Neuron (in vitro differentiated cells): ENCODE measurements at regions not wholly inside any gene's neighbourhood (a gene's known extent, or its start where the extent isn't known, plus 50 kb on each side); places are given as distances from the start of the nearest gene placed in this dataset.

Source experiments
- H2AFZ ChIP-seq: one replicate; pipeline ENCODE4 v1.6.1; 2013; ENCODE audit warnings: low read depth, mild to moderate bottlenecking, inconsistent platforms, low read length, moderate library complexity
- H3K27me3 ChIP-seq: one replicate; pipeline ENCODE4 v1.6.1; 2013; ENCODE audit warnings: low read length; ENCODE audit not compliant: insufficient read depth
- H3K36me3 ChIP-seq: one replicate; pipeline ENCODE4 v1.6.1; 2013; ENCODE audit warnings: low read length; ENCODE audit not compliant: insufficient read depth
- H3K4me1 ChIP-seq: one replicate; pipeline ENCODE4 v1.6.1; 2013; ENCODE audit warnings: low read length; ENCODE audit not compliant: insufficient read depth
- H3K4me3 ChIP-seq: 2 replicates; pipeline ENCODE4 v1.5.1; 2013; ENCODE audit warnings: mild to moderate bottlenecking, low read length, moderate library complexity
- H3K9me3 ChIP-seq: one replicate; pipeline ENCODE4 v1.6.1; 2013; ENCODE audit warnings: low read length

- Histone ChIP-seq H3K4me1 (no peaks in the 10 kb centered on the region), H3K4me3 (no peak overlapping the region), H3K9me3 (no peaks in the 10 kb centered on the region), H2AFZ (no peak overlapping the region), H3K27me3 (no peaks in the 10 kb centered on the region), H3K36me3 (no peaks in the 10 kb centered on the region)
Observed at GRCh38 chr4:166318810-166319525, 445.9 kb downstream of the TLL1 start.

GRCh38 chr4:166323250-166323649, 450.2 kb downstream of the TLL1 start:
- Histone ChIP-seq H3K9me3 (no peaks in the 10 kb centered on the region), H3K36me3 (no peaks in the 10 kb centered on the region), H3K27me3 (no peaks in the 10 kb centered on the region), H3K4me3 (no peak overlapping the region), H3K4me1 (no peaks in the 10 kb centered on the region), H2AFZ (no peak overlapping the region)

- no peak overlapping the region for H2AFZ ChIP-seq
- H3K4me1 ChIP-seq: no peaks in the 10 kb centered on the region
- H3K4me3 ChIP-seq: no peak overlapping the region
- H3K27me3 ChIP-seq: no peaks in the 10 kb centered on the region
- H3K36me3 ChIP-seq: no peaks in the 10 kb centered on the region
- no peaks in the 10 kb centered on the region for H3K9me3 ChIP-seq
Observed at GRCh38 chr4:166324321-166324720, 451.3 kb downstream of the TLL1 start.

GRCh38 chr4:166335256-166335938, 462.4 kb downstream of the TLL1 start:
- Histone ChIP-seq H3K4me3 (no peak overlapping the region), H2AFZ (no peak overlapping the region), H3K36me3 (no peaks in the 10 kb centered on the region), H3K9me3 (no peaks in the 10 kb centered on the region), H3K4me1 (no peaks in the 10 kb centered on the region), H3K27me3 (no peaks in the 10 kb centered on the region)

- no peaks in the 10 kb centered on the region for H3K4me1 ChIP-seq
- no peaks in the 10 kb centered on the region for H3K9me3 ChIP-seq
- no peak overlapping the region for H2AFZ ChIP-seq
- H3K27me3 ChIP-seq: no peaks in the 10 kb centered on the region
- H3K4me3 ChIP-seq: no peak overlapping the region
- H3K36me3 ChIP-seq: no peaks in the 10 kb centered on the region
Observed at GRCh38 chr4:166341992-166342391, 469.0 kb downstream of the TLL1 start.

GRCh38 chr4:166363198-166363597, 490.2 kb downstream of the TLL1 start:
- Histone ChIP-seq H3K4me3 (no peak overlapping the region), H3K27me3 (no peaks in the 10 kb centered on the region), H3K9me3 (no peaks in the 10 kb centered on the region), H3K4me1 (no peaks in the 10 kb centered on the region), H2AFZ (no peak overlapping the region), H3K36me3 (no peaks in the 10 kb centered on the region)

- no peak overlapping the region for H2AFZ ChIP-seq
- H3K9me3 ChIP-seq: no peaks in the 10 kb centered on the region
- no peaks in the 10 kb centered on the region for H3K4me1 ChIP-seq
- no peak overlapping the region for H3K4me3 ChIP-seq
- H3K36me3 ChIP-seq: no peaks in the 10 kb centered on the region
- no peaks in the 10 kb centered on the region for H3K27me3 ChIP-seq
Observed at GRCh38 chr4:166366012-166366411, 493.0 kb downstream of the TLL1 start.

- Histone ChIP-seq H3K36me3 (no peaks in the 10 kb centered on the region), H3K4me3 (no peak overlapping the region), H2AFZ (no peak overlapping the region), H3K4me1 (no peaks in the 10 kb centered on the region), H3K9me3 (no peaks in the 10 kb centered on the region), H3K27me3 (no peaks in the 10 kb centered on the region)
Observed at GRCh38 chr4:166377578-166377977, 504.5 kb downstream of the TLL1 start.

- Histone ChIP-seq H3K4me1 (no peaks in the 10 kb centered on the region), H3K27me3 (no peaks in the 10 kb centered on the region), H3K36me3 (no peaks in the 10 kb centered on the region), H2AFZ (no peak overlapping the region), H3K9me3 (no peaks in the 10 kb centered on the region), H3K4me3 (no peak overlapping the region)
Observed at GRCh38 chr4:166386491-166387360, 513.7 kb downstream of the TLL1 start.

GRCh38 chr4:166391501-166391900, 518.5 kb downstream of the TLL1 start:
- H3K36me3 ChIP-seq: no peaks in the 10 kb centered on the region
- no peaks in the 10 kb centered on the region for H3K4me1 ChIP-seq
- no peak overlapping the region for H2AFZ ChIP-seq
- no peak overlapping the region for H3K4me3 ChIP-seq
- no peaks in the 10 kb centered on the region for H3K27me3 ChIP-seq
- H3K9me3 ChIP-seq: no peaks in the 10 kb centered on the region

- H3K9me3 ChIP-seq: no peaks in the 10 kb centered on the region
- no peak overlapping the region for H3K4me3 ChIP-seq
- H3K27me3 ChIP-seq: no peaks in the 10 kb centered on the region
- H3K4me1 ChIP-seq: no peaks in the 10 kb centered on the region
- H2AFZ ChIP-seq: no peak overlapping the region
- no peaks in the 10 kb centered on the region for H3K36me3 ChIP-seq
Observed at GRCh38 chr4:166399021-166399420, 526.0 kb downstream of the TLL1 start.

GRCh38 chr4:166400270-166400894, 527.3 kb downstream of the TLL1 start:
- H3K9me3 ChIP-seq: no peaks in the 10 kb centered on the region
- H3K4me3 ChIP-seq: no peak overlapping the region
- no peaks in the 10 kb centered on the region for H3K4me1 ChIP-seq
- no peak overlapping the region for H2AFZ ChIP-seq
- no peaks in the 10 kb centered on the region for H3K36me3 ChIP-seq
- H3K27me3 ChIP-seq: no peaks in the 10 kb centered on the region

- Histone ChIP-seq H2AFZ (no peak overlapping the region), H3K4me1 (no peaks in the 10 kb centered on the region), H3K27me3 (no peaks in the 10 kb centered on the region), H3K36me3 (no peaks in the 10 kb centered on the region), H3K9me3 (no peaks in the 10 kb centered on the region), H3K4me3 (no peak overlapping the region)
Observed at GRCh38 chr4:166413356-166413755, 540.3 kb downstream of the TLL1 start.
